ENCODE measurements at regions not wholly inside any gene's neighbourhood (a gene's known extent, or its start where the extent isn't known, plus 50 kb on each side); places are given as distances from the start of the nearest gene placed in this dataset.

DNA sequence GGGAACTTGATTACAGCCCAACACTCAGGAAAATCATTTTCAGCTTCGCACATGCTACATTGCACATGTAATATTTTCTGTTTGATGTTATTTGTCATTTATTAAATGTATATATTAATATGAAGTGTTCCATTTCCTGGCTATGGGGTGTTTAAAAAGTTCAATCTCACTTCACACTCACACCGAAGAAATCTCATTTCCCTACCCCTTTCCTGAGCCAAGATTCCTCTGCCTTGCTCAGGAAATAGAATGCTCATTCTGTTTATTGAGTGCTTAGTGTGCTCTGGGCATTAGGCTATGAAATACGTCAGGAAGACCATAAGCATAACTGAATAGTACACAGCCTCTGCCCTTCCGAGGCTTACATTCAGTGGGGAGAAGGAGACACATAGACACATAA lies 331.9 kb upstream of the TSHZ3 start:
- no peak for DNase-seq (ENCODE audit: extremely low read depth, insufficient read length)
- TF ChIP-seq, protein P1, sequence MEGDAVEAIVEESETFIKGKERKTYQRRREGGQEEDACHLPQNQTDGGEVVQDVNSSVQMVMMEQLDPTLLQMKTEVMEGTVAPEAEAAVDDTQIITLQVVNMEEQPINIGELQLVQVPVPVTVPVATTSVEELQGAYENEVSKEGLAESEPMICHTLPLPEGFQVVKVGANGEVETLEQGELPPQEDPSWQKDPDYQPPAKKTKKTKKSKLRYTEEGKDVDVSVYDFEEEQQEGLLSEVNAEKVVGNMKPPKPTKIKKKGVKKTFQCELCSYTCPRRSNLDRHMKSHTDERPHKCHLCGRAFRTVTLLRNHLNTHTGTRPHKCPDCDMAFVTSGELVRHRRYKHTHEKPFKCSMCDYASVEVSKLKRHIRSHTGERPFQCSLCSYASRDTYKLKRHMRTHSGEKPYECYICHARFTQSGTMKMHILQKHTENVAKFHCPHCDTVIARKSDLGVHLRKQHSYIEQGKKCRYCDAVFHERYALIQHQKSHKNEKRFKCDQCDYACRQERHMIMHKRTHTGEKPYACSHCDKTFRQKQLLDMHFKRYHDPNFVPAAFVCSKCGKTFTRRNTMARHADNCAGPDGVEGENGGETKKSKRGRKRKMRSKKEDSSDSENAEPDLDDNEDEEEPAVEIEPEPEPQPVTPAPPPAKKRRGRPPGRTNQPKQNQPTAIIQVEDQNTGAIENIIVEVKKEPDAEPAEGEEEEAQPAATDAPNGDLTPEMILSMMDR (IDR thresholded peaks at IDR 0.05; ENCODE audit: insufficient read depth, low read length, poor library complexity, severe bottlenecking), result no peak
- H3K4me3 ChIP-seq (replicated peaks; ENCODE audit: low read depth, low read length), result no peak overlapping the region
- H3K27me3 ChIP-seq (replicated peaks; ENCODE audit: control insufficient read depth, insufficient read depth, low read length), result no peaks in the 10 kb centered on the region
- H3K36me3 ChIP-seq (ENCODE audit: control insufficient read depth, insufficient read depth, low read length), result no peaks in the 10 kb centered on the region

DNA sequence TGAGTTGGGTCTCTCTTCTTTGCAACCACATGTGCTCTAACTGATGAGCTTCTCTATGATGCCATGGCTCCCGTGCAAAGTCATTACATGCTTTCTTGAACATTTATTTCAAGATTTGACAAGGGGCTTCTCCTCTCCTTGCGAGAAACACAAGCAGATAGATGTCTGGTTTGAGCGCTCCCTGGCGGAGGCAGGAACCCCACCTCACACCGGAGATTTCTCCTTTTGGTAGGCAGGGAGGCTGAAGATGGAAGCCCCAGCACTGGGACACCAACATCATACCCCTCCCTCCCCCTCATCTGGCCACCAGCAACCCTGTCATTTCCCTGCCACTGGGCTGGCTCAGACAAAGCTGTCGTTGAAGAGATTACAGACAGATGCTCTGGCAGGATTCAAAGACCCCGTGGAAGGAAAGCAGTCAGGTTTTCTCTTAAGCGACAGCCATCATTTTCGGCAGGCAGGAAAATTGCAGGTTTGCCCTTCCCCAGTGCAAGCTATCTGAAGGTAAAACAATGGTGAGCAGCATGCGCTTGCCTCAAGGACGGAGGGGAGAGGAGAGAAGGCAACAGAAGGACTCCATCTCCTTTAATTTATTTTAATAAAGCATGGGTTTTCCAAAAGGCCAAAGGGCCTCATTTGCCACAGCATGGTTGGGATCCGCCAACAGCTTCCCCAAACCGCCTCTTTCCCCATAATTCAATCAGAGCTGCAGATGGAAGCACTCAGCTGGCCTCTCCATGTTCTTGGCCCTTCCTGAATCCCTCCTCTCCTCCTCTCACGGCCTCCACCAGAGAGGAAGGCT lies 344.1 kb upstream of the TSHZ3 start:
- TF ChIP-seq, protein P1 (IDR thresholded peaks at IDR 0.05; ENCODE audit: insufficient read depth, low read length, poor library complexity, severe bottlenecking), result no peak
- H3K36me3 ChIP-seq (ENCODE audit: control insufficient read depth, insufficient read depth, low read length), result no peaks in the 10 kb centered on the region
- H3K27me3 ChIP-seq (replicated peaks; ENCODE audit: control insufficient read depth, insufficient read depth, low read length), result no peaks in the 10 kb centered on the region
- no peak for DNase-seq (ENCODE audit: extremely low read depth, insufficient read length)
- H3K4me3 ChIP-seq (replicated peaks; ENCODE audit: low read depth, low read length), result no peak overlapping the region

DNA sequence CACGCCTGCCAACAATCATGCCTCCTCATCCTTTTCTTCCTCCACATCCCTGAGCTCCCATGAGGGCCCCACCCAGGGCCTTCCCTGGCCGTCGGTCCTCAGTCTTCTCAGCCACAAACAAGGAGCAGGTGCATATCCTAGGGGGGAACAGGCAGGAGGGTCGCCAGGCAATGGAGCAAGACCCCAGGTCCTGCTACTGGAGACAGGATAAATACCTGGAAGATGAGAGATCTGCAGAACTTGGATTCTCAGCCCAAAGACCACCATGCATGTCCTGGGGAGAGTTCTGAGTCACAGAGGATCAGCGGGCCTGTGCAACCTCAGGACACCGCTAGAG lies 344.7 kb upstream of the TSHZ3 start:
- H3K36me3 ChIP-seq (ENCODE audit: control insufficient read depth, insufficient read depth, low read length), result no peaks in the 10 kb centered on the region

DNA sequence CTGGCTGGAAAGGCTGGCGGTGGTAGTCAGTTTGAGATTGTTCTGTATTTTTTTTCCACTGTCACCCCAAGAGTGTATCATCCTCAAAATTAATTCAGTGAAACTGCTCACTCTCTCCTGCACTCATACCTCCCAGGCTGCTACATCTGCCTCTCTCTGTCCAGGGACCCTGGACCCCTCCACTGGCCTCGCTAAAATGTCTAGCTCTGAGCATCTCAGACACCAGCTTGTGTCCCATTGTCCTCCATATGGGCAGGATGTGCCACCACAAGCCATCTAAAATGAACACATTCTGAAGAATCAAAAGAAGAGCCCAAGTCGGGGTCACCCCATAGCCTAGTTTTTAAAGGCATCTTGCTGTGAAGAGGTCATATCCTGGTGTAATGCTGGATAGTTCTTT lies 345.5 kb upstream of the TSHZ3 start:
- no peak for DNase-seq (ENCODE audit: extremely low read depth, insufficient read length)
- no peaks in the 10 kb centered on the region for H3K36me3 ChIP-seq (ENCODE audit: control insufficient read depth, insufficient read depth, low read length)
- TF ChIP-seq, protein P1 (IDR thresholded peaks at IDR 0.05; ENCODE audit: insufficient read depth, low read length, poor library complexity, severe bottlenecking), result no peak
- no peaks in the 10 kb centered on the region for H3K27me3 ChIP-seq (replicated peaks; ENCODE audit: control insufficient read depth, insufficient read depth, low read length)
- H3K4me3 ChIP-seq (replicated peaks; ENCODE audit: low read depth, low read length), result no peak overlapping the region

More for the DNA sequence above, 344.7 kb upstream of the TSHZ3 start:
- TF ChIP-seq, protein P1 (IDR thresholded peaks at IDR 0.05; ENCODE audit: insufficient read depth, low read length, poor library complexity, severe bottlenecking), result no peak
- Histone ChIP-seq H3K4me3 (replicated peaks; ENCODE audit: low read depth, low read length) (no peak overlapping the region), H3K27me3 (replicated peaks; ENCODE audit: control insufficient read depth, insufficient read depth, low read length) (no peaks in the 10 kb centered on the region)
- DNase-seq (ENCODE audit: extremely low read depth, insufficient read length), result no peak

DNA sequence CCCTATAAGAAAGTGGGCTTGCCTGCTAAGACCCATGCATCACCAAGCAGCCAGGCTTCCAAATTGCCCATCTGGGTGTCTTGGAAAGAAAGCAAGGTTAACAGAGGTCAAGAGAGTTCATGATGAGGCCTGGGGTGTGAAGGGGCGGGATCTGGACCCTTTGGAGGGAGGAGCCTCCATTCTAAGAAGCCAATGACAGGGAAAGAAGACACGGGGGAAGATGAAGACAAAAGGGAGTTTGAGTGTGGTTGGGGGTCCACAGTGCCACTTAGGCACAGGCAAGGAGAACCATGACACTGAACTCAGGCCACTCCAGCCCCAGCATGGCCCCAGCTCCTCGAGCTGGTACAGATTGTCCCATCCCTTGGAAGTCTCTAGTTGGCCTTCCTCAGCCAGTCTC lies 350.2 kb upstream of the TSHZ3 start:
- Histone ChIP-seq H3K27me3 (replicated peaks; ENCODE audit: control insufficient read depth, insufficient read depth, low read length) (no peaks in the 10 kb centered on the region), H3K36me3 (ENCODE audit: control insufficient read depth, insufficient read depth, low read length) (no peaks in the 10 kb centered on the region), H3K4me3 (replicated peaks; ENCODE audit: low read depth, low read length) (no peak overlapping the region)
- TF ChIP-seq, protein P1 (IDR thresholded peaks at IDR 0.05; ENCODE audit: insufficient read depth, low read length, poor library complexity, severe bottlenecking), result no peak
- DNase-seq (ENCODE audit: extremely low read depth, insufficient read length), result no peak

DNA sequence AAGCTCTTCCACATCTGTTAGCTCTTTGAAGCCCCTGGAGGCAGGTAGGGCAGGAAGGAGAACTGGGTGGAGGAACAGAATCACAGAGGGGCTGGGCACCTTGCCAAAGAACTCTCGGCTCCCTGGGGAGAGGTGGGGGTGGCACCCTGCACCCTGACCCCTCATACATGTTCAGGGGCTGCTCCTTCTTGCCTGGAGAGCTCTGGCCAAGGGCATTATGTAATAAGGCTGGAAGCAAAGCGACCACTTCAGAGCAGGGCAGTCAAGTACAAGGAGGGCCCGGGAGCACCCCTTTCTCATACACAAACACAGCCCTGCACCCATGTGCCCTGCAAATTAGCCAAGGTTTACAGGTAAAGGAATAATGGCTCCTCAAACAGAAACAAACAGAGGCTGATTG lies 351.9 kb upstream of the TSHZ3 start:
- TF ChIP-seq, protein P1 (IDR thresholded peaks at IDR 0.05; ENCODE audit: insufficient read depth, low read length, poor library complexity, severe bottlenecking), result no peak
- Histone ChIP-seq H3K27me3 (replicated peaks; ENCODE audit: control insufficient read depth, insufficient read depth, low read length) (no peaks in the 10 kb centered on the region), H3K36me3 (ENCODE audit: control insufficient read depth, insufficient read depth, low read length) (no peaks in the 10 kb centered on the region), H3K4me3 (replicated peaks; ENCODE audit: low read depth, low read length) (no peak overlapping the region)
- no peak for DNase-seq (ENCODE audit: extremely low read depth, insufficient read length)
